HEK293 (cell line): ENCODE measurements at regions not wholly inside any gene's neighbourhood (a gene's known extent, or its start where the extent isn't known, plus 50 kb on each side); places are given as distances from the start of the nearest gene placed in this dataset.

Source experiments
- ATF2 ChIP-seq: fragments of 450-650 bp; formaldehyde crosslinking; IDR thresholded peaks from 2 replicates; pipeline ENCODE4 v1.5.1; 2016; ENCODE audit warnings: missing biosample characterization, missing genetic modification characterization, low read depth
- BCL11A ChIP-seq: fragments of 450-650 bp; formaldehyde crosslinking; IDR thresholded peaks from 2 replicates; pipeline ENCODE4 v1.5.1; 2016; ENCODE audit warnings: low read depth, missing biosample characterization, missing genetic modification characterization
- CTCF ChIP-seq: fragments of 450-650 bp; formaldehyde crosslinking; IDR thresholded peaks from 2 replicates; pipeline ENCODE4 v1.5.1; 2016; ENCODE audit warnings: missing biosample characterization, missing genetic modification characterization
- MEIS1 ChIP-seq: sonication (generic); formaldehyde crosslinking; IDR thresholded peaks from 2 replicates; pipeline ENCODE4 v1.8.1; 2022; ENCODE audit warnings: missing genetic modification reagents, mild to moderate bottlenecking, borderline replicate concordance
- YY1 ChIP-seq: fragments of 450-650 bp; formaldehyde crosslinking; IDR thresholded peaks from 2 replicates; pipeline ENCODE4 v1.5.1; 2018; ENCODE audit warnings: missing biosample characterization, missing genetic modification characterization
- ZEB2 ChIP-seq: fragments of 450-650 bp; formaldehyde crosslinking; IDR thresholded peaks from 2 replicates; pipeline ENCODE4 v1.5.1; 2016; ENCODE audit warnings: missing biosample characterization, missing genetic modification characterization
- ZNF114 ChIP-seq: fragments of 450-650 bp; formaldehyde crosslinking; IDR thresholded peaks from 2 replicates; pipeline ENCODE4 v1.5.0; 2017; ENCODE audit warnings: missing biosample characterization, missing genetic modification characterization
- ZNF174 ChIP-seq: fragments of 450-650 bp; formaldehyde crosslinking; IDR thresholded peaks from 2 replicates; pipeline ENCODE4 v1.5.0; 2017; ENCODE audit warnings: missing biosample characterization, mild to moderate bottlenecking, missing genetic modification characterization
- ZNF274 ChIP-seq, 2 experiments: fragments of 200-500 bp in 1 of 2; fragments of 450-650 bp in 1 of 2; sonication (Bioruptor generic) in 1 of 2; formaldehyde crosslinking in 1 of 2; IDR thresholded peaks; 2 replicates each; pipeline versions ENCODE4 v1.5.1 to v1.6.1; 2014 to 2016; ENCODE audit warnings: borderline replicate concordance in 1 of 2, inconsistent platforms in 1 of 2, low read length in 1 of 2, missing biosample characterization in 1 of 2, missing genetic modification characterization in 1 of 2
- ZNF280D ChIP-seq: fragments of 450-650 bp; formaldehyde crosslinking; IDR thresholded peaks from 2 replicates; pipeline ENCODE4 v1.5.1; 2016; ENCODE audit warnings: missing biosample characterization, missing genetic modification characterization
- TF ChIP-seq, protein P1 (sequence below): fragments of 450-650 bp; formaldehyde crosslinking; IDR thresholded peaks from 2 replicates; pipeline ENCODE4 v1.5.1; 2016; ENCODE audit warnings: missing biosample characterization, missing genetic modification characterization
- TF ChIP-seq, protein P2 (sequence below): fragments of 450-650 bp; formaldehyde crosslinking; optimal IDR thresholded peaks from 2 replicates; pipeline ENCODE3; 2016; ENCODE audit warnings: missing biosample characterization, mild to moderate bottlenecking, missing genetic modification characterization
- TF ChIP-seq, protein P3 (sequence below): fragments of 450-650 bp; formaldehyde crosslinking; IDR thresholded peaks from 2 replicates; pipeline ENCODE4 v1.5.1; 2016; ENCODE audit warnings: missing biosample characterization, missing genetic modification characterization
- TF ChIP-seq, protein P4 (sequence below): fragments of 450-650 bp; formaldehyde crosslinking; IDR thresholded peaks from 2 replicates; pipeline ENCODE4 v1.5.1; 2016; ENCODE audit warnings: missing biosample characterization, missing genetic modification characterization, low read depth

DNA sequence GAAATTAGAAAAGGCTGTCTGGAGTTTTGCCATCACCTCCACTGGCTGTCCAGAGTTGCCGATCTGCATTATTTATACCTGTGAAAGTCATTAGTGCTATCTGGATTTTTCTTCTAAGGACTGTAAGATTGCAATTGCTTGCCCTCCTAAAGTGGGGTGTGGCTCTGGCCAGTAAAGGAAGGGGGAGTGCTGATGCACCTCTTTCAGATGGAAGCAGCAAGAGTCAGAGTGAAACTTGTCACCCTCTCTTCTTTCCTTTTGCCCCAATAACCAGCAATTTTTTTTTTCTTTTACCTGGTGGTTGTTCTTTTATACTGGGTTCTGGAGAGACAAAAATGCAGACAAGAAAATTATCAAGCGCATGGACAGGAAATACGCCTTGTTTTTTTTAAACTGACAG, 527.4 kb upstream of the NRP1 start:
- no peak for TF ChIP-seq ZEB2
- TF ChIP-seq CTCF (tag by site-specific recombination), result no peak
- no peak for TF ChIP-seq YY1 (tag by site-specific recombination)
- TF ChIP-seq BCL11A (tag by site-specific recombination), result no peak
- TF ChIP-seq, protein P1, sequence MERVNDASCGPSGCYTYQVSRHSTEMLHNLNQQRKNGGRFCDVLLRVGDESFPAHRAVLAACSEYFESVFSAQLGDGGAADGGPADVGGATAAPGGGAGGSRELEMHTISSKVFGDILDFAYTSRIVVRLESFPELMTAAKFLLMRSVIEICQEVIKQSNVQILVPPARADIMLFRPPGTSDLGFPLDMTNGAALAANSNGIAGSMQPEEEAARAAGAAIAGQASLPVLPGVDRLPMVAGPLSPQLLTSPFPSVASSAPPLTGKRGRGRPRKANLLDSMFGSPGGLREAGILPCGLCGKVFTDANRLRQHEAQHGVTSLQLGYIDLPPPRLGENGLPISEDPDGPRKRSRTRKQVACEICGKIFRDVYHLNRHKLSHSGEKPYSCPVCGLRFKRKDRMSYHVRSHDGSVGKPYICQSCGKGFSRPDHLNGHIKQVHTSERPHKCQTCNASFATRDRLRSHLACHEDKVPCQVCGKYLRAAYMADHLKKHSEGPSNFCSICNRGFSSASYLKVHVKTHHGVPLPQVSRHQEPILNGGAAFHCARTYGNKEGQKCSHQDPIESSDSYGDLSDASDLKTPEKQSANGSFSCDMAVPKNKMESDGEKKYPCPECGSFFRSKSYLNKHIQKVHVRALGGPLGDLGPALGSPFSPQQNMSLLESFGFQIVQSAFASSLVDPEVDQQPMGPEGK (tag by site-specific recombination), result no peak
- TF ChIP-seq, protein P2, sequence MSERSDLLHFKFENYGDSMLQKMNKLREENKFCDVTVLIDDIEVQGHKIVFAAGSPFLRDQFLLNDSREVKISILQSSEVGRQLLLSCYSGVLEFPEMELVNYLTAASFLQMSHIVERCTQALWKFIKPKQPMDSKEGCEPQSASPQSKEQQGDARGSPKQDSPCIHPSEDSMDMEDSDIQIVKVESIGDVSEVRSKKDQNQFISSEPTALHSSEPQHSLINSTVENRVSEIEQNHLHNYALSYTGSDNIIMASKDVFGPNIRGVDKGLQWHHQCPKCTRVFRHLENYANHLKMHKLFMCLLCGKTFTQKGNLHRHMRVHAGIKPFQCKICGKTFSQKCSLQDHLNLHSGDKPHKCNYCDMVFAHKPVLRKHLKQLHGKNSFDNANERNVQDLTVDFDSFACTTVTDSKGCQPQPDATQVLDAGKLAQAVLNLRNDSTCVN (tag by site-specific recombination), result no peak
- no peak for TF ChIP-seq MEIS1 (CRISPR knock-in tag)
- TF ChIP-seq ZNF174 (tag by site-specific recombination), result no peak
- TF ChIP-seq, protein P3, sequence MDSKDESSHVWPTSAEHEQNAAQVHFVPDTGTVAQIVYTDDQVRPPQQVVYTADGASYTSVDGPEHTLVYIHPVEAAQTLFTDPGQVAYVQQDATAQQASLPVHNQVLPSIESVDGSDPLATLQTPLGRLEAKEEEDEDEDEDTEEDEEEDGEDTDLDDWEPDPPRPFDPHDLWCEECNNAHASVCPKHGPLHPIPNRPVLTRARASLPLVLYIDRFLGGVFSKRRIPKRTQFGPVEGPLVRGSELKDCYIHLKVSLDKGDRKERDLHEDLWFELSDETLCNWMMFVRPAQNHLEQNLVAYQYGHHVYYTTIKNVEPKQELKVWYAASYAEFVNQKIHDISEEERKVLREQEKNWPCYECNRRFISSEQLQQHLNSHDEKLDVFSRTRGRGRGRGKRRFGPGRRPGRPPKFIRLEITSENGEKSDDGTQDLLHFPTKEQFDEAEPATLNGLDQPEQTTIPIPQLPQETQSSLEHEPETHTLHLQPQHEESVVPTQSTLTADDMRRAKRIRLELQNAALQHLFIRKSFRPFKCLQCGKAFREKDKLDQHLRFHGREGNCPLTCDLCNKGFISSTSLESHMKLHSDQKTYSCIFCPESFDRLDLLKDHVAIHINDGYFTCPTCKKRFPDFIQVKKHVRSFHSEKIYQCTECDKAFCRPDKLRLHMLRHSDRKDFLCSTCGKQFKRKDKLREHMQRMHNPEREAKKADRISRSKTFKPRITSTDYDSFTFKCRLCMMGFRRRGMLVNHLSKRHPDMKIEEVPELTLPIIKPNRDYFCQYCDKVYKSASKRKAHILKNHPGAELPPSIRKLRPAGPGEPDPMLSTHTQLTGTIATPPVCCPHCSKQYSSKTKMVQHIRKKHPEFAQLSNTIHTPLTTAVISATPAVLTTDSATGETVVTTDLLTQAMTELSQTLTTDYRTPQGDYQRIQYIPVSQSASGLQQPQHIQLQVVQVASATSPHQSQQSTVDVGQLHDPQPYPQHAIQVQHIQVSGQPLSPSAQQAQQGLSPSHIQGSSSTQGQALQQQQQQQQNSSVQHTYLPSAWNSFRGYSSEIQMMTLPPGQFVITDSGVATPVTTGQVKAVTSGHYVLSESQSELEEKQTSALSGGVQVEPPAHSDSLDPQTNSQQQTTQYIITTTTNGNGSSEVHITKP (tag by site-specific recombination), result no peak
- no peak for TF ChIP-seq ZNF274 (IDR thresholded peaks at IDR 0.05; ENCODE audit: low read length)
- no peak for TF ChIP-seq ZNF274 (tag by site-specific recombination; IDR thresholded peaks at IDR 0.05; ENCODE audit: borderline replicate concordance)
- TF ChIP-seq, protein P4, sequence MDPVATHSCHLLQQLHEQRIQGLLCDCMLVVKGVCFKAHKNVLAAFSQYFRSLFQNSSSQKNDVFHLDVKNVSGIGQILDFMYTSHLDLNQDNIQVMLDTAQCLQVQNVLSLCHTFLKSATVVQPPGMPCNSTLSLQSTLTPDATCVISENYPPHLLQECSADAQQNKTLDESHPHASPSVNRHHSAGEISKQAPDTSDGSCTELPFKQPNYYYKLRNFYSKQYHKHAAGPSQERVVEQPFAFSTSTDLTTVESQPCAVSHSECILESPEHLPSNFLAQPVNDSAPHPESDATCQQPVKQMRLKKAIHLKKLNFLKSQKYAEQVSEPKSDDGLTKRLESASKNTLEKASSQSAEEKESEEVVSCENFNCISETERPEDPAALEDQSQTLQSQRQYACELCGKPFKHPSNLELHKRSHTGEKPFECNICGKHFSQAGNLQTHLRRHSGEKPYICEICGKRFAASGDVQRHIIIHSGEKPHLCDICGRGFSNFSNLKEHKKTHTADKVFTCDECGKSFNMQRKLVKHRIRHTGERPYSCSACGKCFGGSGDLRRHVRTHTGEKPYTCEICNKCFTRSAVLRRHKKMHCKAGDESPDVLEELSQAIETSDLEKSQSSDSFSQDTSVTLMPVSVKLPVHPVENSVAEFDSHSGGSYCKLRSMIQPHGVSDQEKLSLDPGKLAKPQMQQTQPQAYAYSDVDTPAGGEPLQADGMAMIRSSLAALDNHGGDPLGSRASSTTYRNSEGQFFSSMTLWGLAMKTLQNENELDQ (tag by site-specific recombination), result no peak
- no peak for TF ChIP-seq ATF2 (tag by site-specific recombination)
- no peak for TF ChIP-seq ZNF280D (tag by site-specific recombination)
- no peak for TF ChIP-seq ZNF114 (tag by site-specific recombination)
